WTC11 (cell line): ENCODE measurements at regions not wholly inside any gene's neighbourhood (a gene's known extent, or its start where the extent isn't known, plus 50 kb on each side); places are given as distances from the start of the nearest gene placed in this dataset.

Source experiments
- ATAC-seq: fragments of 200-7000 bp; cut with Tn5 transposase; 2 replicates; pipeline ENCODE4 v1.10.0; 2021; ENCODE audit warnings: mild to moderate bottlenecking, moderate library complexity
- CTCF ChIA-PET: fragments of 300-600 bp; sonication (Branson Sonifier 250); formaldehyde crosslinking; loops from one replicate; lab custom pipeline; 2021; ENCODE audit warnings: antibody characterized with exemption; lab: Charles Lee
- POLR2A ChIA-PET: fragments of 350-600 bp; sonication (Branson Sonifier 250); formaldehyde crosslinking; loops from one replicate; lab custom pipeline; 2021; ENCODE audit warnings: antibody characterized with exemption; lab: Charles Lee
- DNase-seq: peaks from one replicate; pipeline ENCODE4 v3.0.0; 2021; ENCODE audit warnings: low spot score
- H3K27ac Mint-ChIP-seq: 2 replicates; pipeline ENCODE4 v1.8.0; 2021; ENCODE audit warnings: mixed read lengths
- H3K27me3 Mint-ChIP-seq: 2 replicates; pipeline ENCODE4 v1.8.0; 2021; ENCODE audit warnings: low read depth, mild to moderate bottlenecking, moderate library complexity, mixed read lengths
- H3K36me3 Mint-ChIP-seq: 2 replicates; pipeline ENCODE4 v1.8.0; 2021; ENCODE audit warnings: mixed read lengths
- H3K4me1 Mint-ChIP-seq: 2 replicates; pipeline ENCODE4 v1.8.0; 2022; ENCODE audit warnings: mixed read lengths
- H3K4me3 Mint-ChIP-seq: 2 replicates; pipeline ENCODE4 v1.8.0; 2021; ENCODE audit warnings: mild to moderate bottlenecking, moderate library complexity, mixed read lengths
- H3K9me3 Mint-ChIP-seq: 2 replicates; pipeline ENCODE4 v1.8.0; 2021; ENCODE audit warnings: mixed read lengths
- AFF4 ChIP-seq: sonication (generic); formaldehyde crosslinking; IDR thresholded peaks from 2 replicates; pipeline ENCODE4 v1.8.1; 2023; ENCODE audit warnings: mild to moderate bottlenecking, missing genetic modification reagents, borderline replicate concordance
- ETV6 ChIP-seq: sonication (generic); formaldehyde crosslinking; IDR thresholded peaks from 2 replicates; pipeline ENCODE4 v1.8.1; 2022; ENCODE audit warnings: mild to moderate bottlenecking, missing genetic modification reagents
- FOXJ3 ChIP-seq: sonication (generic); formaldehyde crosslinking; IDR thresholded peaks from 2 replicates; pipeline ENCODE4 v1.9.0; 2021; ENCODE audit warnings: missing genetic modification reagents, mild to moderate bottlenecking, borderline replicate concordance
- FOXP4 ChIP-seq: sonication (generic); formaldehyde crosslinking; IDR thresholded peaks from 2 replicates; pipeline ENCODE4 v1.8.0; 2022; ENCODE audit warnings: mild to moderate bottlenecking, missing genetic modification reagents
- PREB ChIP-seq: sonication (generic); formaldehyde crosslinking; IDR thresholded peaks from 2 replicates; pipeline ENCODE4 v1.8.1; 2022; ENCODE audit warnings: mild to moderate bottlenecking, missing genetic modification reagents, moderate library complexity, borderline replicate concordance
- PRRX2 ChIP-seq: fragments of 250-450 bp; sonication (Bioruptor Pico); IDR thresholded peaks from 2 replicates; pipeline ENCODE4 v1.8.0; 2021; ENCODE audit warnings: mild to moderate bottlenecking
- ZNF263 ChIP-seq: sonication (generic); formaldehyde crosslinking; IDR thresholded peaks from 2 replicates; pipeline ENCODE4 v1.8.1; 2022; ENCODE audit warnings: low read depth, mild to moderate bottlenecking, moderate library complexity, missing genetic modification reagents
- TF ChIP-seq, protein P1 (sequence below): sonication (generic); formaldehyde crosslinking; IDR thresholded peaks from 2 replicates; pipeline ENCODE4 v1.8.0; 2023; ENCODE audit warnings: missing genetic modification reagents, mild to moderate bottlenecking, borderline replicate concordance
- TF ChIP-seq, protein P2 (sequence below): sonication (generic); formaldehyde crosslinking; IDR thresholded peaks from 2 replicates; pipeline ENCODE4 v1.8.0; 2022; ENCODE audit warnings: mild to moderate bottlenecking, missing genetic modification reagents
- TF ChIP-seq, protein P3 (sequence below): fragments of 250-450 bp; sonication (Bioruptor Pico); IDR thresholded peaks from 2 replicates; pipeline ENCODE4 v1.9.0; 2021; ENCODE audit warnings: mild to moderate bottlenecking, borderline replicate concordance

GRCh38 chr10:33952692-33953360, 618.4 kb upstream of the NRP1 start:
- peaks cover 13% of the 10 kb centered on the region for H3K9me3 Mint-ChIP-seq
- CTCF ChIA-PET: no interaction called here
- peaks cover 4% of the 10 kb centered on the region for H3K36me3 Mint-ChIP-seq
- POLR2A ChIA-PET: no interaction called here
- no peak for ATAC-seq
- TF ChIP-seq FOXJ3 (CRISPR knock-in tag) (no peak), ZNF263 (no peak), AFF4 (CRISPR knock-in tag) (no peak), PREB (CRISPR knock-in tag) (no peak), PRRX2 (CRISPR knock-in tag) (no peak)
- TF ChIP-seq, protein P1, sequence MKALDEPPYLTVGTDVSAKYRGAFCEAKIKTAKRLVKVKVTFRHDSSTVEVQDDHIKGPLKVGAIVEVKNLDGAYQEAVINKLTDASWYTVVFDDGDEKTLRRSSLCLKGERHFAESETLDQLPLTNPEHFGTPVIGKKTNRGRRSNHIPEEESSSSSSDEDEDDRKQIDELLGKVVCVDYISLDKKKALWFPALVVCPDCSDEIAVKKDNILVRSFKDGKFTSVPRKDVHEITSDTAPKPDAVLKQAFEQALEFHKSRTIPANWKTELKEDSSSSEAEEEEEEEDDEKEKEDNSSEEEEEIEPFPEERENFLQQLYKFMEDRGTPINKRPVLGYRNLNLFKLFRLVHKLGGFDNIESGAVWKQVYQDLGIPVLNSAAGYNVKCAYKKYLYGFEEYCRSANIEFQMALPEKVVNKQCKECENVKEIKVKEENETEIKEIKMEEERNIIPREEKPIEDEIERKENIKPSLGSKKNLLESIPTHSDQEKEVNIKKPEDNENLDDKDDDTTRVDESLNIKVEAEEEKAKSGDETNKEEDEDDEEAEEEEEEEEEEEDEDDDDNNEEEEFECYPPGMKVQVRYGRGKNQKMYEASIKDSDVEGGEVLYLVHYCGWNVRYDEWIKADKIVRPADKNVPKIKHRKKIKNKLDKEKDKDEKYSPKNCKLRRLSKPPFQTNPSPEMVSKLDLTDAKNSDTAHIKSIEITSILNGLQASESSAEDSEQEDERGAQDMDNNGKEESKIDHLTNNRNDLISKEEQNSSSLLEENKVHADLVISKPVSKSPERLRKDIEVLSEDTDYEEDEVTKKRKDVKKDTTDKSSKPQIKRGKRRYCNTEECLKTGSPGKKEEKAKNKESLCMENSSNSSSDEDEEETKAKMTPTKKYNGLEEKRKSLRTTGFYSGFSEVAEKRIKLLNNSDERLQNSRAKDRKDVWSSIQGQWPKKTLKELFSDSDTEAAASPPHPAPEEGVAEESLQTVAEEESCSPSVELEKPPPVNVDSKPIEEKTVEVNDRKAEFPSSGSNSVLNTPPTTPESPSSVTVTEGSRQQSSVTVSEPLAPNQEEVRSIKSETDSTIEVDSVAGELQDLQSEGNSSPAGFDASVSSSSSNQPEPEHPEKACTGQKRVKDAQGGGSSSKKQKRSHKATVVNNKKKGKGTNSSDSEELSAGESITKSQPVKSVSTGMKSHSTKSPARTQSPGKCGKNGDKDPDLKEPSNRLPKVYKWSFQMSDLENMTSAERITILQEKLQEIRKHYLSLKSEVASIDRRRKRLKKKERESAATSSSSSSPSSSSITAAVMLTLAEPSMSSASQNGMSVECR (CRISPR knock-in tag): no peak
- TF ChIP-seq, protein P2, sequence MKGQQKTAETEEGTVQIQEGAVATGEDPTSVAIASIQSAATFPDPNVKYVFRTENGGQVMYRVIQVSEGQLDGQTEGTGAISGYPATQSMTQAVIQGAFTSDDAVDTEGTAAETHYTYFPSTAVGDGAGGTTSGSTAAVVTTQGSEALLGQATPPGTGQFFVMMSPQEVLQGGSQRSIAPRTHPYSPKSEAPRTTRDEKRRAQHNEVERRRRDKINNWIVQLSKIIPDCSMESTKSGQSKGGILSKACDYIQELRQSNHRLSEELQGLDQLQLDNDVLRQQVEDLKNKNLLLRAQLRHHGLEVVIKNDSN: no peak
- TF ChIP-seq, protein P3, sequence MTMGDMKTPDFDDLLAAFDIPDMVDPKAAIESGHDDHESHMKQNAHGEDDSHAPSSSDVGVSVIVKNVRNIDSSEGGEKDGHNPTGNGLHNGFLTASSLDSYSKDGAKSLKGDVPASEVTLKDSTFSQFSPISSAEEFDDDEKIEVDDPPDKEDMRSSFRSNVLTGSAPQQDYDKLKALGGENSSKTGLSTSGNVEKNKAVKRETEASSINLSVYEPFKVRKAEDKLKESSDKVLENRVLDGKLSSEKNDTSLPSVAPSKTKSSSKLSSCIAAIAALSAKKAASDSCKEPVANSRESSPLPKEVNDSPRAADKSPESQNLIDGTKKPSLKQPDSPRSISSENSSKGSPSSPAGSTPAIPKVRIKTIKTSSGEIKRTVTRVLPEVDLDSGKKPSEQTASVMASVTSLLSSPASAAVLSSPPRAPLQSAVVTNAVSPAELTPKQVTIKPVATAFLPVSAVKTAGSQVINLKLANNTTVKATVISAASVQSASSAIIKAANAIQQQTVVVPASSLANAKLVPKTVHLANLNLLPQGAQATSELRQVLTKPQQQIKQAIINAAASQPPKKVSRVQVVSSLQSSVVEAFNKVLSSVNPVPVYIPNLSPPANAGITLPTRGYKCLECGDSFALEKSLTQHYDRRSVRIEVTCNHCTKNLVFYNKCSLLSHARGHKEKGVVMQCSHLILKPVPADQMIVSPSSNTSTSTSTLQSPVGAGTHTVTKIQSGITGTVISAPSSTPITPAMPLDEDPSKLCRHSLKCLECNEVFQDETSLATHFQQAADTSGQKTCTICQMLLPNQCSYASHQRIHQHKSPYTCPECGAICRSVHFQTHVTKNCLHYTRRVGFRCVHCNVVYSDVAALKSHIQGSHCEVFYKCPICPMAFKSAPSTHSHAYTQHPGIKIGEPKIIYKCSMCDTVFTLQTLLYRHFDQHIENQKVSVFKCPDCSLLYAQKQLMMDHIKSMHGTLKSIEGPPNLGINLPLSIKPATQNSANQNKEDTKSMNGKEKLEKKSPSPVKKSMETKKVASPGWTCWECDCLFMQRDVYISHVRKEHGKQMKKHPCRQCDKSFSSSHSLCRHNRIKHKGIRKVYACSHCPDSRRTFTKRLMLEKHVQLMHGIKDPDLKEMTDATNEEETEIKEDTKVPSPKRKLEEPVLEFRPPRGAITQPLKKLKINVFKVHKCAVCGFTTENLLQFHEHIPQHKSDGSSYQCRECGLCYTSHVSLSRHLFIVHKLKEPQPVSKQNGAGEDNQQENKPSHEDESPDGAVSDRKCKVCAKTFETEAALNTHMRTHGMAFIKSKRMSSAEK: no peak
- peaks cover 9% of the 10 kb centered on the region for H3K4me1 Mint-ChIP-seq
- DNase-seq: no peak
- H3K27me3 Mint-ChIP-seq: no peaks in the 10 kb centered on the region
- no peak overlapping the region for H3K4me3 Mint-ChIP-seq
- H3K27ac Mint-ChIP-seq: no peak overlapping the region

GRCh38 chr10:33950206-33950605, 615.7 kb upstream of the NRP1 start:
- H3K4me1 Mint-ChIP-seq: peaks cover 9% of the 10 kb centered on the region
- H3K9me3 Mint-ChIP-seq: peaks cover 19% of the 10 kb centered on the region
- CTCF ChIA-PET: no interaction called here
- POLR2A ChIA-PET: no interaction called here
- peaks cover 15% of the 10 kb centered on the region for H3K36me3 Mint-ChIP-seq
- no peak overlapping the region for H3K4me3 Mint-ChIP-seq
- DNase-seq (peak; percentile 14), ATAC-seq (no peak)
- H3K27me3 Mint-ChIP-seq: no peaks in the 10 kb centered on the region
- TF ChIP-seq FOXP4 (0 out of 2 replicates have a peak, but pooled peaks have one; percentile 42), ETV6 (CRISPR knock-in tag) (no peak)
- no peak overlapping the region; the same call in 1 of the 2 replicates for H3K27ac Mint-ChIP-seq
